HCT116 (cell line): ENCODE measurements at regions not wholly inside any gene's neighbourhood (a gene's known extent, or its start where the extent isn't known, plus 50 kb on each side); places are given as distances from the start of the nearest gene placed in this dataset.

Source experiments
- ATAC-seq: fragments of 200-7000 bp; cut with Tn5 transposase; 2 replicates; pipeline ENCODE4 v1.9.1; 2020; ENCODE audit warnings: mild to moderate bottlenecking, moderate library complexity
- BruUV-seq: library from RNA; stranded (reverse); fragments of 400-500 nt; replicated peaks from 2 replicates; lab custom pipeline; 2021; lab: Mats Ljungman, UMichigan
- CTCF ChIA-PET: fragments of 300-600 bp; sonication (Branson Sonifier 250); formaldehyde crosslinking; loops from one replicate; lab custom pipeline; 2021; ENCODE audit warnings: antibody characterized with exemption; lab: Charles Lee
- POLR2A ChIA-PET: fragments of 300-600, 350-600 bp; sonication (Branson Sonifier 250); formaldehyde crosslinking; loops from one replicate; lab custom pipeline; 2021; ENCODE audit warnings: antibody characterized with exemption; lab: Charles Lee
- RAD21 ChIA-PET, 2 experiments: fragments of 300-600 bp; sonication (Branson Sonifier 250); formaldehyde crosslinking; loops; one replicate each; lab custom pipeline; 2023; ENCODE audit warnings: low total read pairs in 2 of 2; ENCODE audit not compliant: uncharacterized antibody in 2 of 2, unreplicated experiment in 2 of 2, low non-redundant PET in 1 of 2; lab: Charles Lee
- DNase-seq: peaks from one replicate; pipeline ENCODE4 v3.0.0-alpha.2; 2010; ENCODE audit warnings: low read depth, low spot score
- H2AFZ ChIP-seq: fragments of 200-600 bp; shearing (Covaris generic), sonication (generic); 2 replicates; pipeline ENCODE4 v1.6.1; 2017; ENCODE audit warnings: low read depth, mixed run types, mixed read lengths, antibody characterized with exemption, low read length; ENCODE audit not compliant: poor library complexity, severe bottlenecking
- H3K27ac ChIP-seq: 2 replicates; pipeline ENCODE4 v1.5.1; 2012; ENCODE audit warnings: low read depth, low read length
- H3K27me3 ChIP-seq: fragments of 200-600 bp; sonication (generic); 2 replicates; pipeline ENCODE4 v1.6.1; 2016; ENCODE audit warnings: mixed run types, low read length, mixed read lengths; ENCODE audit not compliant: insufficient read depth
- H3K36me3 ChIP-seq, 2 experiments: fragments of 200-500 bp in 1 of 2; fragments of 200-600 bp in 1 of 2; sonication (Bioruptor generic) in 1 of 2; sonication (generic) in 1 of 2; 2 replicates each; pipeline versions ENCODE4 v1.5.1 to v1.6.1; 2014 to 2016; ENCODE audit warnings: low read length in 2 of 2, inconsistent platforms in 1 of 2, mixed read lengths in 1 of 2, mixed run types in 1 of 2; ENCODE audit not compliant: insufficient read depth in 2 of 2, control insufficient read depth in 1 of 2
- H3K4me1 ChIP-seq, 2 experiments: fragments of 200-600 bp in 1 of 2; sonication (generic) in 1 of 2; 2 replicates each; pipeline versions ENCODE4 v1.5.1 to v1.6.1; 2012 to 2017; ENCODE audit warnings: low read length in 2 of 2, inconsistent platforms in 1 of 2, mild to moderate bottlenecking in 1 of 2, mixed read lengths in 1 of 2, mixed run types in 1 of 2, moderate library complexity in 1 of 2; ENCODE audit not compliant: insufficient read depth in 2 of 2, control insufficient read depth in 1 of 2
- H3K4me2 ChIP-seq: fragments of 200-600 bp; sonication (generic); 2 replicates; pipeline ENCODE4 v1.6.1; 2017; ENCODE audit warnings: mixed run types, low read length, mixed read lengths
- H3K4me3 ChIP-seq, 2 experiments: fragments of 200-600 bp in 1 of 2; sonication (generic) in 1 of 2; replicated peaks in 1 of 2; 2 replicates each; pipeline ENCODE4 v1.5.1; 2011 to 2016; ENCODE audit warnings: low read length in 2 of 2, control low read depth in 1 of 2, low read depth in 1 of 2, mild to moderate bottlenecking in 1 of 2, mixed read lengths in 1 of 2, mixed run types in 1 of 2
- H3K79me2 ChIP-seq: fragments of 200-600 bp; sonication (generic); 2 replicates; pipeline ENCODE4 v1.6.1; 2017; ENCODE audit warnings: mild to moderate bottlenecking, mixed run types, low read length, moderate library complexity, mixed read lengths; ENCODE audit not compliant: insufficient read depth
- H3K9ac ChIP-seq: fragments of 200-600 bp; sonication (generic); 2 replicates; pipeline ENCODE4 v1.6.1; 2016; ENCODE audit warnings: low read length, mixed read lengths
- H3K9me2 ChIP-seq: fragments of 200-600 bp; sonication (generic), shearing (Covaris generic); 2 replicates; pipeline ENCODE4 v1.6.1; 2017; ENCODE audit warnings: mixed run types, mild to moderate bottlenecking, moderate library complexity; ENCODE audit not compliant: insufficient read depth
- H3K9me3 ChIP-seq, 2 experiments: fragments of 200-500 bp in 1 of 2; fragments of 200-600 bp in 1 of 2; sonication (Bioruptor generic) in 1 of 2; sonication (generic) in 1 of 2; 2 replicates each; pipeline ENCODE4 v1.6.1; 2014 to 2017; ENCODE audit warnings: low read length in 2 of 2, mixed read lengths in 2 of 2, inconsistent platforms in 1 of 2, low read depth in 1 of 2, mild to moderate bottlenecking in 1 of 2, mixed run types in 1 of 2, moderate library complexity in 1 of 2; ENCODE audit not compliant: control insufficient read depth in 1 of 2, insufficient read depth in 1 of 2
- H4K20me1 ChIP-seq: fragments of 200-600 bp; sonication (generic), shearing (Covaris generic); 2 replicates; pipeline ENCODE4 v1.6.1; 2017; ENCODE audit warnings: mixed run types, mild to moderate bottlenecking, moderate library complexity; ENCODE audit not compliant: insufficient read depth
- CEBPB ChIP-seq: IDR thresholded peaks from 2 replicates; pipeline ENCODE4 v1.6.1; 2012; ENCODE audit warnings: low read depth
- CTCF ChIP-seq, 3 experiments: fragments of 200-600 bp in 1 of 3; sonication (generic) in 1 of 3; IDR thresholded peaks in 2 of 3; conservative IDR thresholded peaks in 1 of 3; 2 replicates each; pipeline ENCODE4 v1.5.1; 2012 to 2017; ENCODE audit warnings: low read depth in 2 of 3, low read length in 2 of 3, antibody characterized with exemption in 1 of 3, borderline replicate concordance in 1 of 3, control low read depth in 1 of 3, mild to moderate bottlenecking in 1 of 3, mixed read lengths in 1 of 3, mixed run types in 1 of 3, moderate library complexity in 1 of 3; ENCODE audit not compliant: insufficient read depth in 1 of 3
- EGR1 ChIP-seq: IDR thresholded peaks from 2 replicates; pipeline ENCODE4 v1.6.1; 2012; ENCODE audit warnings: low read depth
- FOSL1 ChIP-seq: IDR thresholded peaks from 2 replicates; pipeline ENCODE4 v1.6.1; 2012; ENCODE audit warnings: low read depth
- POLR2AphosphoS5 ChIP-seq: IDR thresholded peaks from 2 replicates; pipeline ENCODE4 v1.6.1; 2011; ENCODE audit warnings: mild to moderate bottlenecking, low read depth, low read length, moderate library complexity
- RAD21 ChIP-seq: IDR thresholded peaks from 2 replicates; pipeline ENCODE4 v1.6.1; 2012; ENCODE audit warnings: low read depth, mild to moderate bottlenecking
- TCF7L2 ChIP-seq: IDR thresholded peaks from 2 replicates; pipeline ENCODE4 v1.7.0; 2011; ENCODE audit warnings: borderline replicate concordance, inconsistent platforms; ENCODE audit not compliant: insufficient read depth, insufficient read length; ENCODE audit errors: extremely low read depth
- YY1 ChIP-seq: IDR thresholded peaks from 2 replicates; pipeline ENCODE4 v1.6.1; 2011; ENCODE audit warnings: low read length, low read depth, moderate library complexity, mild to moderate bottlenecking; ENCODE audit not compliant: insufficient replicate concordance; ENCODE audit errors: extremely low read depth
- ZFX ChIP-seq: fragments of 450-650 bp; IDR thresholded peaks from 2 replicates; pipeline ENCODE4 v1.6.1; 2017
- intact Hi-C: fragments of 100-400 bp; cut with micrococcal nuclease; formaldehyde crosslinking; loops from 2 replicates; pipeline ENCODE4 v1.10.0; 2022
- TF ChIP-seq, protein P1 (sequence below): IDR thresholded peaks from 2 replicates; pipeline ENCODE4 v1.6.1; 2011; ENCODE audit warnings: mild to moderate bottlenecking, low read length, moderate library complexity; ENCODE audit not compliant: insufficient replicate concordance; ENCODE audit errors: extremely low read depth

DNA sequence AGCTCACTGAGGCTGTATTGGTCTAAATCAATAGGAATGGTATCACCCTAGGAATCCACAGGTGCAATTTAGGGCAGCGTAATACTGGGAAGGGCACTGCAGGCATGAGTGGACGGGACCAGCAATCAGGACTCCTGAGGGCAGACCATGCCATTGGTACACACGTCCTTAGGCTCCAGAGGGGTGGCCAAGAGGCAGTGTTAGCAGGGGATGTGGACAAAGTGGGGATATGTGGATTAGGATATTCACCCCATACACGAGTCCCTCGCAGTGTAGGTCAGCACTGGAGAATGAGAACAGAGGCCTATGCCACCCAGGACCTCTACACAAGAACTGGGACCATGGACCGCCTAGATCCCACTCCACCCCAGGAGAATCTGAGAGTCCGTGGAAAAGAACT is 389.8 kb downstream of the BCL11A start:
- Histone ChIP-seq H3K4me3 (no peak overlapping the region), H3K27me3 (no peaks in the 10 kb centered on the region; the same call in 1 of the 2 replicates), H3K36me3 (no peaks in the 10 kb centered on the region), H3K9me2 (no peaks in the 10 kb centered on the region), H3K9me3 (no peaks in the 10 kb centered on the region), H2AFZ (no peak overlapping the region), H3K4me2 (no peak overlapping the region), H4K20me1 (no peaks in the 10 kb centered on the region), H3K27ac (no peak overlapping the region), H3K9ac (no peak overlapping the region), H3K79me2 (no peaks in the 10 kb centered on the region), H3K4me1 (no peaks in the 10 kb centered on the region)
- no peak for TF ChIP-seq YY1
- no peak for TF ChIP-seq ZFX
- no peak for TF ChIP-seq TCF7L2
- TF ChIP-seq CEBPB, result no peak
- no peak for TF ChIP-seq EGR1
- TF ChIP-seq FOSL1, result no peak
- TF ChIP-seq, protein P1, sequence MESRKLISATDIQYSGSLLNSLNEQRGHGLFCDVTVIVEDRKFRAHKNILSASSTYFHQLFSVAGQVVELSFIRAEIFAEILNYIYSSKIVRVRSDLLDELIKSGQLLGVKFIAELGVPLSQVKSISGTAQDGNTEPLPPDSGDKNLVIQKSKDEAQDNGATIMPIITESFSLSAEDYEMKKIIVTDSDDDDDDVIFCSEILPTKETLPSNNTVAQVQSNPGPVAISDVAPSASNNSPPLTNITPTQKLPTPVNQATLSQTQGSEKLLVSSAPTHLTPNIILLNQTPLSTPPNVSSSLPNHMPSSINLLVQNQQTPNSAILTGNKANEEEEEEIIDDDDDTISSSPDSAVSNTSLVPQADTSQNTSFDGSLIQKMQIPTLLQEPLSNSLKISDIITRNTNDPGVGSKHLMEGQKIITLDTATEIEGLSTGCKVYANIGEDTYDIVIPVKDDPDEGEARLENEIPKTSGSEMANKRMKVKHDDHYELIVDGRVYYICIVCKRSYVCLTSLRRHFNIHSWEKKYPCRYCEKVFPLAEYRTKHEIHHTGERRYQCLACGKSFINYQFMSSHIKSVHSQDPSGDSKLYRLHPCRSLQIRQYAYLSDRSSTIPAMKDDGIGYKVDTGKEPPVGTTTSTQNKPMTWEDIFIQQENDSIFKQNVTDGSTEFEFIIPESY, result no peak
- TF ChIP-seq RAD21, result no peak
- TF ChIP-seq POLR2AphosphoS5, result no peak
- no peak for TF ChIP-seq CTCF (IDR thresholded peaks at IDR 0.05 in 2 of 3, conservative IDR thresholded peaks at IDR 0.05 in 1 of 3; ENCODE audit: borderline replicate concordance in 1 of 3, insufficient read depth in 1 of 3, low read depth in 2 of 3, low read length in 2 of 3)
- no TSS peak for BruUV-seq
- DNase-seq (no peak), ATAC-seq (no peak)
- CTCF ChIA-PET, result no interaction called here
- POLR2A ChIA-PET, result no interaction called here
- intact Hi-C loops, result no loop called here
- RAD21 ChIA-PET, result no interaction called here
